ENCODE measurements at regions not wholly inside any gene's neighbourhood (a gene's known extent, or its start where the extent isn't known, plus 50 kb on each side); places are given as distances from the start of the nearest gene placed in this dataset.

- DNase-seq (ENCODE audit: low spot score) = no peak
These were observed 240.7 kb upstream of the UMPS start for GRCh38 chr3:124489506-124489905.

DNA sequence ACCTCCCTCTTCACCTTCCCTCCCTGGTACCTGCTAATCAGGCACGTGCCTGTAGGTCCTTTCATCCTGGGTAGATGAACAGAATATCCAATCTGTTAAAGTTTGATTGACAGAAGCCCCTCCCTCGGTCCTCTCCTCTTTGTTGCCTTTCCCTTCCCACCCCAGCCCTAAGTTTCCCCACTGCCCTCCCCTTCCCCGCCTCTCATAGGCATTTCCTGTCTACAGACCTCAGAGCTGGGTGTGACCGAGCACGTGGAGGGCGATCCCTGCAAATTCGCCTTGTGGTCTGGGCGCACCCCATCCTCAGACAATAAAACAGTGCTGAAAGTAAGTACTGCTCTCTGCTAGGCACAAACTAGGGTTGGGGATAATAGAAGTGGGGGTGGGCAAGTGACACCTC, 239.2 kb upstream of the UMPS start:
- no peak for DNase-seq (ENCODE audit: low spot score)

DNA sequence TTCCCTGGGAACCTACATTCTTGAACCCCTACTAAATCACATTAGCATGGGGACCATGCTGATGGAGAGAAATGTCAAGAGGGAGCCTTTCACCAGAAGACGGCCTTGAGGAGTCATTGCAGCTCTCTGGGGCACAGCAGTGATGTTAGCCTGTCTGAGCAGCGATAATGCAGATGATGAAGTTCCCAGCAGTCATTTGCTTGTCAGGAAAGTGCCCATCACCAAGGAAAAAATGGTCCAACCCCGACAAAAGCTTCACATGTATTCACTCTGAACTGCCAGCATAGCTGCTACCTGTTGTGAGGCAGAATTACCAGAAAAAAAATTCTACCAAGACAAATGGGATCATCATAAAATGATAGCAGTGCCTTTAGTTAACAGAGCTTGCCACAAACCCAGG, 238.4 kb upstream of the UMPS start:
- DNase-seq (ENCODE audit: low spot score) = no peak

- DNase-seq (ENCODE audit: low spot score) = peak; percentile 11
These were observed 237.4 kb upstream of the UMPS start for GRCh38 chr3:124492824-124493223.

DNA sequence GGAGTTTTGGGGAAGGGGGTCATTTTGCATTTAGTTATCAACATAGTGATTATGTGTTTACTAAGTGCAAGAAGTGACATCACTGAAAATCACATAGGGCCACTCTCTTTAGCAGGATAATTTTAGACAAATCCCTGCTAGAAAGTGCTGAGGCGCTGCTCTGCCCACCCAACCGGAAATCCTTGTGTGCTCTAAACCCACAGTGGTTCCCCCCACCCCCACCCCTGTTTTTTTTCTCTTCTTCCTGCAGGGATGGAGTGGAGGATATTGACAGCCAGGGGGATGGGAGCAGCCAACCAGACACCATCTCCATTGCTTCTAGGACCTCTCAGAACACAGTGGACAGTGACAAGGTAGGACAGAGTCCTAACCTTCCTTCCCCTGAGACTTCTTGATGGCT, 234.2 kb upstream of the UMPS start:
- DNase-seq (ENCODE audit: low spot score) = no peak

DNA sequence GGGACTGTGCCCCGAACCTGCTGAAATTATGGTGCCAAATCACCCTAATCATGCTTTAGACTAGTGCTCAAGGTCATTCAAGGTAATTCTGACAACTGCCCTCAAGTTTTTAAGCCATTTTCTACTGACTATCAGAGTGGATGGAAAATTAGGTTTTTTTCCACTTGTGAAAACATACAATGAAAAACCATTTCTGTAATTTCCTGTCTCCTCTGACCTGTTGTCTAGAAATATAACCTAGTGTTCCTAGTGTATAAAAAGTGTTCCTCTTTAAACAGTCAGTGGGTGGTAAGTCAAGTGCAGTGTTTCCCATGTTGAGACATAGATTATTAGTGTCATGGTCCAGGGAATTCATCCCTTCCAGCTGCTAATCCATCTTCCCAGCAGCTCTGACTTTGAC, 232.8 kb upstream of the UMPS start:
- no peak for DNase-seq (ENCODE audit: low spot score)

GRCh38 chr3:124498891-124499290, 231.4 kb upstream of the UMPS start:
- DNase-seq (ENCODE audit: low spot score) = no peak

DNA sequence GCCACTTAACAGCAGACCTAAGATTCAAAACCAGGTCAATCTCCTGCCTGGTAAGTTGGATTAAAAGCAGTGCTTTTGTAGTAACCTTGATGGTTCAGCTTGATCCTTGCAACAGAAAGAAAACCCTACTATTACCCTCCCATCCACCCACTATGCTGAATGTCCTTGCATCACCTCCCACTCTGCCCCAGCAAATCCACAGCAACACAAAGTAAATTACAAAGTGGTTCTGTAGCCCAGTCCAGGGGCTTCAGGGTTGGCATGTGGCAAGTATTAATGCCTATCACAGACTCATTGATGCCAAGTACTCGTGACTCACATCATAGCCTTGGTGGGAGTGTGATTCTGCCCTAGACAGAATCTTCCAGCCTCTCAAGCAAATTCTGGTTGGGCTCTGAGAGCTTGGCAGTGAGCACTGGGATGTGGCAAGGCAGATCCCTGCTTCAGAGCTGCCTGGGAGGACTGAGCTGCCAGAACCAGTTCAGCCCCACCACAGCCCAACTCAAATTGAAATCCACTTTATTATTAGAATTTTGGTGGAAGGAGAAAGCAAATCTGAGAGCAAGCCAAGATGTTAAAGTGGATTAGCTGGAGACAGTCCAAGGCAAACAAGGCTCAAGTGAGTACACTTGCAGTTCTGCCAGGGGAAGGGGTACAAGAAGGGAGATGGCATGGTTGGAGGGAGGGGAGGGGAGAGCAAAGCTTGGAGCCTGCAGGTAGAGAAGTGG, 225.8 kb upstream of the UMPS start:
- DNase-seq (ENCODE audit: low spot score) = peak; percentile 82

- DNase-seq (ENCODE audit: low spot score) = no peak
These were observed 220.4 kb upstream of the UMPS start for GRCh38 chr3:124509884-124510283.

- no peak for DNase-seq (ENCODE audit: low spot score)
These were observed 220.0 kb upstream of the UMPS start for GRCh38 chr3:124510290-124510689.

DNA sequence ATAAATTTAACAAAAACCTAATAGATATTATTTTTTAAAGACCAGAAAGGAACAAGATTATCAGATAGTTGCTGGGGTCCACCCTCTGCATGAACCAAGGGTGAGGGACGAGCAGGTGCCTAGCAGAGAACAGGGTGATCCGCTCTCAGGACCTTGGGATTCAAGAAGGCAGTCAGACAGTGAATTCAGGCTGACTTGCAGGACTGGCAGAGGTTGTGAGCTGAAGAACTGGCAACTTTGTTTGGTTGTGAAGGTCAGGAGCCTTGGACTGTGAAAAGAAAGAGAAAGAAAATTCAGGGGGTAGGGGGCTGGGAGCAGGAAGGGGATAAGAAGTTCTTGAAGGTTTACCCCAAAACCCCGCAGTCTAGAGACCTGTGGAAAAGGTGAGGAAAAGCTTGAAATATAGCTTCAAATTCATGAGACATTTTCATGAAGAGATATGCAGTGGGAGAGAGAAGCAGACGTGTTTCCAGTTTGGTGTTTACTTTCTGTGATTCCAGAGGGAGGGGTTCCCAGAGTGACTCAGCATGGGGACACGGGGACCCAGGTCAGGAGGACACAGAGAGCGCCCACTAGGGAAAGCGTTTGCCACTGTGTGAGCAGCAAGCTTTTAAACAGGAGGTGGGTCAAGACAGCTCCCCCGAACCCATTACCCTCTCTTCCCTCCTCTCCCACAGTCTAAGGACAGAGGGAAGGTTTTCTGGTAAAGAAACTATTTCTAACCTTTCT, 217.2 kb upstream of the UMPS start:
- no peak for DNase-seq (ENCODE audit: low spot score)

GRCh38 chr3:124513610-124513997, 216.6 kb upstream of the UMPS start:
- no peak for DNase-seq (ENCODE audit: low spot score)

GRCh38 chr3:124514683-124515082, 215.6 kb upstream of the UMPS start:
- no peak for DNase-seq (ENCODE audit: low spot score)

DNA sequence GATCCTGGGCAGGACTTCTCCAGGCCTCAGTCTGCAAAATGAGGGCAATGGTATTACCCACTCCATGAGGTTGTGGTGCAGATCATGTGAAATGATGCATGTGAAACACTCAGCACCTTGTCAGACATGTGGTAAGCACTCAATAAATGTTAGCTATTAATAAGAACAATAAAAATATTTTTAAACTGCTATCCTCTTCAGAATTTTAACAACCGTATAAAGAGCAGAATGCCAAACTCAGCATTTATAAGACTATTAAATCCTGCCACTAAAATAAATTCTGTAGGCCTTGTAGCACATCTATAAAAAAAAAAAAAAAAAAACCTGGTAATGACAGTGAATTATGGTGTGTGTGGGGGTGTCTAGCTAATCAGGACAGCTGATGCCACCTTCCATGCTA, 213.9 kb upstream of the UMPS start:
- DNase-seq (ENCODE audit: low spot score) = no peak

- no peak for DNase-seq (ENCODE audit: low spot score)
These were observed 212.9 kb upstream of the UMPS start for GRCh38 chr3:124517306-124517705.

DNA sequence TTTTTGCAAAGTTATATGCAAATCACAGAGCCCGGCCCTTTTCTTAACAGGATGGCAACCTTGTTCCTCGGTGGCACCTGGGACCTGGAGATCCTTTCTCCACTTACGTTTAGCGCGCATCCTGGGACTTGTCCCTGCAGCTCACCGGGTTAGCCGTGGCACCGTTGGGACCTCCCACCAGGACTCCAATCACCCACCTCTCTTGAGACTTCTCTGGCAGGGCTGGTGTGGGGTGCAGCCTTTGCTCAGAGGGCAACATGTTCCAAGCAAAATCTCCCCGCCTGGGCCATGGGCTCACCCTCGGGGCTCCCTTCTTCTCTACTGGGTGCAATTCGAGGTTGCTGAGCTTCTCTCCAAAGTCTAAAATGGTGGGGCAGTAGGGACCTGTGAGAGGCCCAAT, 211.9 kb upstream of the UMPS start:
- DNase-seq (ENCODE audit: low spot score) = no peak

GRCh38 chr3:124519591-124520194, 210.6 kb upstream of the UMPS start:
- DNase-seq (ENCODE audit: low spot score) = no peak

GRCh38 chr3:124520970-124521369, 209.3 kb upstream of the UMPS start:
- no peak for DNase-seq (ENCODE audit: low spot score)

DNA sequence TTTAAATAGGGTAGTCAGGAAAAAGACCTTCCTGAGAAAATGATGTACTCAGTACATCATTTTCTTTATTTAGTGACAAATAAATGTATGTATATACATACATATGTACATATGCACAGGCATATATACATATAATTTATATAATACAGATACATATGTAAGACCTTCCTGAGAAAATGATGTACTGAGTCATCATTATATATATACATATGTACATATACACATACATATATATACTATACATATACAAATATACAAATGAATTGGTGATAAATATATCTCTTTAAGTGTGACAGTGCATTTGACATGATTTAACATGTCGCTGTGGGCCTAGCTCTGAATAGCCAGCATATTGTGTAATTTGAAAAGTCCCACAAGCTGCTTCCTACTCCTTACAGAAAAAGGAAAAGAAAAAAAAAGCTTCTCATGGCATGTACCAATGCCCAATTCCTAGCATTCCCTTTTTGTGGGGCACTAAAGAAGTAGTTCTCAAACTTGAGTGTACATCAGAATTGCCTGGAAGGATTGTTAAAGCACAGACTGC, 208.1 kb upstream of the UMPS start:
- DNase-seq (ENCODE audit: low spot score) = no peak

- DNase-seq (ENCODE audit: low spot score) = no peak
These were observed 203.7 kb upstream of the UMPS start for GRCh38 chr3:124526601-124527000.

DNA sequence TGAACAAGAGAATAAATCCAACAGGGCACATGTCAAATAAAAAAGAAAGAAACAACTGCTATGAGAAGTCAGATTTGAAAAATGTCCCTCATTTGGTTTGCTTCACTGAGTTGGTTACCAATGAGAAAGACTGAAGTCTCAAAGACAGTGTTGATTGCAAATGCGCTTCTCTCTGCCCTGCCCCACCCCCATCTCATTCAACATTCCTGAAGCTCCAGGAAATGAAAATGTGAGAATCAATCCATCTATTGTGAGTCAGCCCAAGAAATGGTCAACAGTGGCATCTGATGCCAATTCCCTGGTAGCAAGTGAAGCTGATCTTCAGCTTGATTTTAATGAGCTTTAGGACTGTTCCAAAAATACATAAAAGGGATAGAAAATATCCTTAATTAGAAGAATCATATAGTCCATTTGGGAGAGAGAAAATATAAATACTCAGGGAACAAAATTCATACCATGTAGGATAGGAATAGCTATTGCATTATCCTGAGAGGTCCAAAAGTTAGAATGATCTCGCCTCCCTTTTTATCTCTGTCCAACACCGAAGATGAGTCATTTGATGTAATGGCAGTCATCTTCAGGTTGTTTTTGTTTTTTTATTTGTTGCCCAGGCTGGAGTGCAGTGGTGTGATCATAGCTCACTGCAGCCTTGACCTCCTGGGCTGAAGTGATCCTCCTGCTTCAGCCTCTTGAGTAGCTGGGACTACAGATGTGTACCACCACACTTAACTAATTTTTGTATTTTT, 200.3 kb upstream of the UMPS start:
- no peak for DNase-seq (ENCODE audit: low spot score)

- no peak for DNase-seq (ENCODE audit: low spot score)
These were observed 199.3 kb upstream of the UMPS start for GRCh38 chr3:124530916-124531315.

All from umbilical cord (tissue), 1 donor.